CD4-positive, alpha-beta T cell treated with Interleukin-21 for 1 hour (primary cell): ENCODE measurements at regions not wholly inside any gene's neighbourhood (a gene's known extent, or its start where the extent isn't known, plus 50 kb on each side); places are given as distances from the start of the nearest gene placed in this dataset.
"Not testable (repeated sequence)": the region's sequence is repeated elsewhere in the genome, so short reads cannot be mapped to it uniquely, and the experiment has no call there.

ENCODE experiments used
- DNase-seq: peaks from one replicate; pipeline ENCODE4 v3.0.0-alpha.2; 2020

GRCh38 chr17:70324031-70324430 lies 154.7 kb downstream of the KCNJ2 start:
- no peak for DNase-seq

- DNase-seq, result no peak
Measured at GRCh38 chr17:70327279-70327678, 157.9 kb downstream of the KCNJ2 start.

GRCh38 chr17:70327723-70328122 lies 158.4 kb downstream of the KCNJ2 start:
- DNase-seq, result no peak

- no peak for DNase-seq
Measured at GRCh38 chr17:70329721-70330120, 160.4 kb downstream of the KCNJ2 start.

- DNase-seq, result not testable (repeated sequence)
Measured at GRCh38 chr17:70331066-70331465, 161.7 kb downstream of the KCNJ2 start.

GRCh38 chr17:70332356-70333210 lies 163.3 kb downstream of the KCNJ2 start:
- no peak for DNase-seq

- DNase-seq, result no peak
Measured at GRCh38 chr17:70336411-70336810, 167.1 kb downstream of the KCNJ2 start.

- no peak for DNase-seq
Measured at GRCh38 chr17:70338946-70339354, 169.6 kb downstream of the KCNJ2 start.

GRCh38 chr17:70343114-70343513 lies 173.8 kb downstream of the KCNJ2 start:
- no peak for DNase-seq

GRCh38 chr17:70344386-70345060 lies 175.2 kb downstream of the KCNJ2 start:
- DNase-seq, result no peak

GRCh38 chr17:70345061-70345460 lies 175.7 kb downstream of the KCNJ2 start:
- no peak for DNase-seq

- DNase-seq, result no peak
Measured at GRCh38 chr17:70352834-70353233, 183.5 kb downstream of the KCNJ2 start.

- DNase-seq, result no peak
Measured at GRCh38 chr17:70353408-70354092, 184.2 kb downstream of the KCNJ2 start.

- DNase-seq, result no peak
Measured at GRCh38 chr17:70355185-70355584, 185.9 kb downstream of the KCNJ2 start.

- DNase-seq, result no peak
Measured at GRCh38 chr17:70357190-70357589, 187.9 kb downstream of the KCNJ2 start.

GRCh38 chr17:70365091-70365583 lies 195.8 kb downstream of the KCNJ2 start:
- DNase-seq, result no peak

GRCh38 chr17:70366386-70366785 lies 197.1 kb downstream of the KCNJ2 start:
- no peak for DNase-seq

GRCh38 chr17:70368011-70368410 lies 198.7 kb downstream of the KCNJ2 start:
- DNase-seq, result no peak

- DNase-seq, result no peak
Measured at GRCh38 chr17:70369391-70369790, 200.1 kb downstream of the KCNJ2 start.

- no peak for DNase-seq
Measured at GRCh38 chr17:70370816-70371215, 201.5 kb downstream of the KCNJ2 start.

- no peak for DNase-seq
Measured at GRCh38 chr17:70373369-70373768, 204.0 kb downstream of the KCNJ2 start.

GRCh38 chr17:70374496-70374895 lies 205.2 kb downstream of the KCNJ2 start:
- DNase-seq, result no peak

- no peak for DNase-seq
Measured at GRCh38 chr17:70375406-70375805, 206.1 kb downstream of the KCNJ2 start.
